GM21737 (cell line): ENCODE measurements at regions not wholly inside any gene's neighbourhood (a gene's known extent, or its start where the extent isn't known, plus 50 kb on each side); places are given as distances from the start of the nearest gene placed in this dataset.
A peak's percentile ranks its signal among the peaks of the same experiment; 100 is the strongest.
"Not testable (repeated sequence)": the region's sequence is repeated elsewhere in the genome, so short reads cannot be mapped to it uniquely, and the experiment has no call there.

Source experiments
- ATAC-seq: cut with Tn5 transposase; IDR thresholded peaks from one replicate; pipeline ENCODE4 v1.9.1; 2021; ENCODE audit warnings: mild to moderate bottlenecking, moderate library complexity; ENCODE audit not compliant: unreplicated experiment

DNA sequence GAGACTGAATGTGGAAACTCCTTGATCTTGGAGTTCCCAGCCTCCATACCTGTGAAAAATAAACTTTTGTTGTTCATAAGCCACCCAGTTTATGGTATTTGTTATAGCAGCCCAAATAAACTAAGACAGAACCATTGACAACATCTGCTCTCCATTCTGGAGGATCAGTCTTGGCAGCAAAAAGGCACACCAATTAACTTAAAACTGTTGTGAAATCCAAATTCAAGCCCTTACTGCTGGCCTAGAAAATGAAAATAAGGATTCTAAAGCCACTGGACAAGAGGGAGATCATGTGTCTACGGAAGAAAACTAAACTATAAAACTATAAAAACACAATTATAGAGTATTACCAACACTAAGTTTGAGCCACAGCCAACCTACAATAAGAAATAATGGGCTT, 172.1 kb upstream of the RNPC3 start:
- ATAC-seq: no peak

DNA sequence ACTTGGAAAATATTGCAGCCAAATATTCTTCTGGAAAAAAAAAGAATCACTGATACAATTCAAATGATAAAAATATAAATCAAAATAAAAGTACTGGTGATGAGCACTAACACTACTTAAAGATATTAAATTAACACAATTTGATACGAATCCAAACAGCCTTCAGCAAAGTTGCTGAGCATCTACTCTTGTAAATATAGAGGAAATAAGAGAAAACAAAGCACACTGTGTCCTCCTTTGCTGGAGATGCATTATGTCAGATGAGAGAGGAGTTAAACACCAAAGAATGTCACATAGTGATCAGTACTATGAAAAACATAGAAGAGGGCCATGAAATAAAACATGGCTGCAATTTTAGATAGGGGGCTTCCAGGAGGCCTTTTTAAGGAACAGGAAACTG, 177.4 kb upstream of the RNPC3 start:
- no peak for ATAC-seq

GRCh38 chr1:103344930-103345329, 180.6 kb upstream of the RNPC3 start:
- no peak for ATAC-seq

GRCh38 chr1:103341377-103341880, 184.1 kb upstream of the RNPC3 start:
- no peak for ATAC-seq

DNA sequence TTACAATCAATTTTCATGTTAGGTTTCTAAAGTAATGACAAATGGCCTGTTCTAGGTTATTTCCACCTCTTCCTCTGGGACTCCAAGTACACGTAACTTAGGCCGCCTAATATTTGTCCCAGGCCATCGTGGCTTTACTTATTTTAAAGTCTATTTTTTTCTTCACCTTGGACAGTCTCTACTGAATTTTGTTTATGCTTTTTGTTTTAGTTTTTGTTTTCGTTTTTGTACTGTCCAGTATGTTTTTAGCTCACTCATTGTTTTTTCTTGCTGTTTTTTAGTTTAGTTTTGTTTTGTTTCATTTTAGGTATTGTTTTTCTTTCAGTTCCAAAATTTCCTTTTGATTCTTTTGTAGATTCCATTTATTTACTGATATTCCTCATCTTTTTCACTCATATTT, 187.7 kb upstream of the RNPC3 start:
- ATAC-seq: no peak

DNA sequence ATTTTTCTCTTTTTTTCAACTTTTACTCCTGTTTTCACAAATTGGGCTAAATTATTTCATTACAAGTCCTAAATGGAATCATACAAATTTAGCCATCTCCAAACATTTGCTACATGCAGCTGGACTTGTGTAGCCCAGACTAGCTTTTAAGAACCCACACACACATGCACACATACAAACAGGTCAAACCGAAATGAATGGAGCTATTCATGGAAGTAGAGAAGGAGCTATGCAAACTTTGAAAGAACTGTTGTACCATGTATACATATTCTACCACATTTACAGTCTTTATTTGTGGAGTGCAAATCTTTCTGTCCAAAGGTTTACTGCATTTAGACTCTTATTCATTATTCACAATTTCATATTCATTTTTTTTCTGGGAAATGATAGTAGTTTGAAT, 189.1 kb upstream of the RNPC3 start:
- ATAC-seq: no peak

DNA sequence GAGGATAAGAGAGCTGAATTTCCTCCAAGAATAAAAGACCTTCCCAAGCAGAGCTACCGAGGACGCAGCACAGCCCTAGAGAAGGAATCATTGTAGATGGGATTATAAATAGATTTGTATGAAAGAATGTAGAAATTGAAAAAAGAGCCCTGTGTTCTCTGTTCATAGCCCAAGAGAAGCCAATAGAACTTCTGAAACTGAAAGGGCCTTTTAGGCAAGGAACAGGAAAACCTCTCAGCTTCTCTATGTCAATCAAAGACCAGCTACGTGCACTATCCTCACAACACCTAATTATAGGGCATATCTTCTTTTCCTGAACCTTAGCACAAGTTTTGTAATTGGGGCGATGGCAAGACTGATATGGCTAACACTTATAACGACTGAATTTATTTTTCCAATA, 192.4 kb upstream of the RNPC3 start:
- ATAC-seq: peak; percentile 86

- no peak for ATAC-seq
Observed at GRCh38 chr1:103327054-103327719, 198.3 kb upstream of the RNPC3 start.

- ATAC-seq: no peak
Observed at GRCh38 chr1:103326595-103326994, 198.9 kb upstream of the RNPC3 start.

DNA sequence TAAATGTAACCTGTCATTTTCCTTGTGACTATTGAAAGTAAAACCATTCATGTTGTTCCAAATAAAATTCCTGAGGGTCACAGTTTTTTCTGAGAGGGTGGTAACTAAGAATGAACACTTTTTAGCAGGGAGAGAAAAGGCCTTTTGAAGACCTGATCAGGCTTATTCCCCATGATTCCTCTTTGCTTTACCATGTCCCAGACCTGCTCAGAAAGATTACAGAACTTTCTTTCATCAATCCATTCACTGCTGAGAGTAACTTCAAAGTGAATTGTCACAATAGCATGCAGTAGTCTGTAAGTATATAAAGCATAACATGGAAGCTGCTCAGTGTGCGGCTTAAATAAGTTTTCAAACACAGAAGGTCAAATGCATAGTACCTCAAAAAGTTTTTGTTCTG, 201.5 kb upstream of the COL11A1 start:
- ATAC-seq: no peak

- no peak for ATAC-seq
Observed at GRCh38 chr1:103307751-103308150, 199.4 kb upstream of the COL11A1 start.

GRCh38 chr1:103283841-103284669, 175.7 kb upstream of the COL11A1 start:
- ATAC-seq: no peak

DNA sequence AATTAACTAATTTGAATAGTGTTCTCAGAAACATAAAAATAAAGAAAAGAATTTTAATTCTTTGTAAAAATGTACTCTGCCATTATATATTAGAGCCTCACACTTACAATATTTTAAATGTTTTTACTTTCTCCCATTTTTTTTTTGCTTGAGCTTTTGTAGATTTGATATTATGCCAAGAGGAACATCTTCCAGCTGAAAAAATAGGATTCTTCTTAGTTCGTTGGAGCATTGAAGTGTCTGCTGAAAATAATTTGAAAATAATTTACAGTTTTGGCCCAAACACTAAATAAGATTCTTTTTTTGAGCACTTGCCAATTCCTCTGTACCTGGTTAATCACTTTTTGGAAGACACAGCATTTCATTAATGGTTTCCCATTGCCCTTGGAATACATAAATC, 175.0 kb upstream of the COL11A1 start:
- no peak for ATAC-seq

GRCh38 chr1:103275725-103276124, 167.4 kb upstream of the COL11A1 start:
- ATAC-seq: no peak

- ATAC-seq: no peak
Observed at GRCh38 chr1:103274886-103275285, 166.6 kb upstream of the COL11A1 start.

DNA sequence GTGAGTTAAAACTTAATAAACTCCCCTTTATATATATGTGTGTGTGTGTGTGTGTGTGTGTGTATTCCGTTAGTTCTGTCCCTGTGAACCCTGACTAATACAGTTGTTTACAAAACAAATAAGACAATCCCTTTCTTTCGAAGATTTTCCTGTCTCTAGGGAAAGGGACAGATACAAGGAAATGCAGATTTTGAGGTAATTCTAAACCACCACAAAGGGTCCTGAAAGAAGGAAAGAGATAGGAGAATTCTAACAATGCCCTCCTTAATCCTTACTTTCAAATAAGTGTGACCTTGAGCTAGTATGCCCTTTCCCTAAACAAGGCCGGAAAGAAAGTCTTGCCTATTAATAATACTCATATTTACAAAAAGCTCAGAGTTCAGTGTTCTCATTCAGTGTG, 164.8 kb upstream of the COL11A1 start:
- no peak for ATAC-seq

DNA sequence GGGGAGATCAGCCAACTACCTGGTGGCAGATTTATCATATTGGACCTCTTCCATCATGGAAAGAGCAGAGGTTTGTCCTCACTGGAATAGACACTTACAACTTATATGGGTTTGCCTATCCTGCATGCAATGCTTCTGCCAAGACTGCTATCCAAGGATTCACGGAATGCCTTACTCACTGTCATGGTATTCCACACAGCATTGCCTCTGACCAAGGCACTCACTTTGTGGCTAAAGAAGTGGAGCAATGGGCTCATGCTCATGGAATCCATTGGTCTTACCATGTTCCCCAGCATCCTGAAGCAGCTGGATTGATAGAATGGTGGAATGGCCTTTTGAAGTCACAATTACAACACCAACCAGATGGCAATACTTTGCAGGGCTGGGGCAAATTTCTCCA, 163.1 kb upstream of the COL11A1 start:
- ATAC-seq: not testable (repeated sequence)

- no peak for ATAC-seq
Observed at GRCh38 chr1:103267893-103268292, 159.6 kb upstream of the COL11A1 start.

DNA sequence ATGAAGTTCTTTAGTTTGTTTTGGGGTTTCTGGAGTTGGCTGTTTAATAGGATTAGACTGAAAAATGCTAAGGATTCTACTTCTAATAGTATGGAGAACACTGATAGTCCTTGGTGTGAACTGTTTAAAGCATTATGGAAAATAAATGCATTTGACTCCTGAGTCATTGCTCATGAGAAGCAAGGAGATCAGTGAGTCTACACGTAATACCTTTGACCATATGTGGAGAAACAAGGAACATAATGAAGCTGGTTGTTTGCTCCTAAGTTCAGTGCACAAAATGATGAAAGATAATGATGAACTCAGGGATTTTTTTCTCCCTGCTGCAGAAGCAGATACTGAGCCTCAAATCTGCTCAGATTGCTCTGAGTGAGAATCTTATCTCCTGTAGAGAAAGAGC, 158.9 kb upstream of the COL11A1 start:
- no peak for ATAC-seq

DNA sequence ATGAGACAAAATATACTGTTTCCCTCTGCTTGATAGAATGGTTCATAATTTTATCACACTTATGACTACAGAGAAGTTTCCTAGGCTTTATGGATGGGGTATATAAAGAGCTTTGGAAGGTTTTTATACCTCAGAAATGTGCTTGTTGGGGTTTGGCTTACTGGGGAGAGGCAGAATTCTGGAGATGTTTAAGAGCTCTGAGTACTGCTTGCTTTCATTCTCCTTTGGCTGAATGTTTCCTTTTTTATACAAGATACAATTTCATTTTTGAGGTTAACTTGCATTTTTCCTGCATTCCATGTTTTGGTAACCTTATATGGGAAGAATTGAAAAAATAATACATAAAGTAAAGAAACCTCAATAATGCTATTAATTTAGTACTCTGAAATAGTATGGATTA, 157.7 kb upstream of the COL11A1 start:
- ATAC-seq: no peak

- ATAC-seq: no peak
Observed at GRCh38 chr1:103265551-103265950, 157.2 kb upstream of the COL11A1 start.

- no peak for ATAC-seq
Observed at GRCh38 chr1:103259982-103260381, 151.7 kb upstream of the COL11A1 start.
